NCI-H1048 (cell line): ENCODE measurements at regions not wholly inside any gene's neighbourhood (a gene's known extent, or its start where the extent isn't known, plus 50 kb on each side); places are given as distances from the start of the nearest gene placed in this dataset.
"Not testable (repeated sequence)": the region's sequence is repeated elsewhere in the genome, so short reads cannot be mapped to it uniquely, and the experiment has no call there.

ENCODE experiments used
- DNase-seq: peaks from one replicate; lab custom pipeline; 2025; lab: John Stamatoyannopoulos, UW

DNA sequence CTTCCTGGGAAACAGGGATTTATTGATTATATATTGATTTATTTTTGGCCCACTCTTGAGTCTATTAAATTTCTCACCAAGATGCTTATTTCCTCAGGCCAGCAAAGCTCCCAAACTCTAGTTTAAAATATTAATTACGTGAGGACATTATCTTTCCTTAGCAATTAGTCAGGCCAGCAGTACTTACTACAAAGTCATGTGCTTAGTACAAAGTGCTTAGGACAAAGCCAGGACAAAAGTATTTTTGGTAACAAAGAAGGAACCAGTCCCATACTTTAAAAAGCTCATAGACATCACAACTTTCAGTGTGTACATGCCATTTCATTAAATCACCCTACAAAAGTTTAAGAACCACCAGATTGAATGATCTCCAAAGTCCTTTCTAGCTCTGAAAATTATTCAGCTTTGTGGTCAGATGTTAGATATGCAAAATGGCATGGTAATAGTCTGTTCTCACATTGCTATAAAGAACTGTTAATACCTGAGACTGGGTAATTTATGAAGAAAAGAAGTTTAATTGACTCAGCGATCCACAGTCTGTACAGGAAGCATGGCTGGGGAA is 94.7 kb upstream of the PWP1 start:
- no peak for DNase-seq

DNA sequence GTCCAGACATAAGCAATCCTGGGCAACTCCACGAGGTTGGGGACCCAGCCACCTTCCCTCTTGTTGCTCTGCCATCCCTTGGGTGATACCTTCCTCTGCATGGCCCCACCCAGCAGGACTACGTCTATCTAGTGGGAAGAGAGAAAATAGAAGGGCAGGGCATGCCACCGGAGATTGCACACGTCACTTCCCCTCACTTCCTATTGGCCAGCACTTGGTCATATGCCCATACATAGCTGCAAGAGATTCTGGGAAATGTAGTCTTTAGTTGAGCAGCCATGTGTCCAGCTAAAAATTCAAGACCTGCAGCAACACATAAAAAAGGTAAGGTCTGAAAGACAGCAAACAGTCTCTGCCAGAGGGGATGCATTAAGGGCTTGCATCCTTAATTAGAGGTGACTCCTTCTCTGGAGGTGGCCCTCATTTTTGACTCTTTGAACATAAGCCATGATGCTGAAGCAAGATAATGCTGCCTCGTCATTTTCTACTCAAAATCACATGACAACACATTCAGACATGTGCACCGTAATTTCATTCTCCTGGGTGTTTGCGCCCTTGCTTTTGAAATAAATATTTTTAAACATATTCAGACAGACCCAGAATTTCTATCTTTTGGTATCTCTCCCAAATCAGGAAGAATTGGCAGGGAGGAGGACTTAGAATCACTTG is 91.8 kb upstream of the PWP1 start:
- no peak for DNase-seq

- no peak for DNase-seq
Observed at GRCh38 chr12:107594995-107595394, 90.6 kb upstream of the PWP1 start.

DNA sequence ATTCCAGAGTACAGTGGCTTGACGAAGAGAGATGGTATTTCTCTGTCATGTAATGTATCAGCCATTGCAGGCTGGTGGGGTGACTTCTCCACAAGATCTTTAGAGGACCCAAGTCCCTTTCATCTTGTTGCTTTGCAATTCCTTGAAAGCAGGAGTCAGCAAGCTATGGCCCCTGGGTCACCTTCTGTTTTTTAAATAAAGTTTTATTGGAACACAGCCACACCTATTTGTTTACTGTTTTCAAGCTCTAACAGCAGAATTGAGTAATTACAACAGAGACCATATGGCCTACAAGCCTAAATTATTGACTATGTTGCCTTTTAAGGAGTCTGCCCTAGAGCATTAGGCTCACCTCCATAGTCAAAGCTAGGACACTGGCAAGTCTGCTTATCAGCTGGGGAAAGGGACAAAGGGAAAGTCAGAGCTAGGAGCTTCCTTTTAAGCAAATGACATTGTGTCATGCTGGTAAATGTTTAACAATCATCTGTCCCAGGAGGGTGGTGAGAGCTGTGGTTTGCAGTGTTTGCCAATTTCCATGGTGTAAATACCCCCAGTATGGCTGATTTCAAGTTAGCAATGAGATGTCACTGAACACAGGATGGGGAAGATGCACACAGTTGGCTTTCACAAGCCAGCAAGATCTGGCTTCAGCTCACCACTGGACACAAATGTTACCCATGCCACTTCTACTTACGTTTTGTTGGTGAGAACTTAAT is 87.7 kb upstream of the PWP1 start:
- DNase-seq: no peak

DNA sequence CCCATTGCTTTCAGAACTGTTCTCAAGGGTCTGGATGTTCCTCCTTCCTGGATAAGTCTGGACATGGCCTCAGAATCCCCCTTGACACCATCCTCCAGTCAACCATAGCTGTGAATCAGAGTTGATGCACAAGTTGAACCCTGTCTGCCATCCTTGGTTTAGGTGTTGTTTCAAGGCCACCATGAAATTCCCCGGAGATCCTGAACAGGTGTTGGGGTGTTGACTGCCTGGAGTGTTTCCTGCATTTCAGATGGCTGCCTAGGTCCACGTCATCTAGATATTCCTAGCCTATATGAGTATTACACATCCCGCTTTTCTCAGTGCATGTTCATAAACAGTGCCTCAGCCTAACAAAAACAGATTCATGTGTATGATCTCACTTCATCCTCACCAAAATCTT is 86.7 kb upstream of the PWP1 start:
- no peak for DNase-seq

DNA sequence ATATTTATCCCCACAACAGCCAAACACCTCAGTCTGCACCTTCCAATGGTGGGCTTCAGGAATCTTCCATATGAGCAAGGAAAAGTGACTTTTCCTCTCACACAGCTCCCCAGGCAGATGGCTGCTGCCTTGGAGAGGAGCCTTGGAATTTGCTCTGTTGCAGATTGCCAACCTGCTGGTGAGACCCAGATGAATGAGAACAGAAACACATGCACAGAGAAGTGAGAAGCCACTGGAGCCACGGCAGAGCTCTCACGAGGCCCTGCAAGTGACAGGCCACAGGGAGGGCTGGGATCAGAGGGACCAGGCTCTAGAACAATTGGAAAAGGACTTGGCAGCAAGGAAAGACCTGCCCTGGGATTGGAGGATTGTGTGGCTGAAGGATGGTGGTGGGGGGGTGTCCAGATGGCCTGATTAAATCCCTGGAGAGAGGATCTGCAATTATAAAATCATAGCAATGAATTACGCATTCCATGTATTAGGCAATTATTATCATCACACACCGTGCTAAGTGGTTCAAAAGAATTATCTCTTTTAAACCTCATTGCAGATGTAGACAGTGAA is 84.9 kb upstream of the PWP1 start:
- DNase-seq: no peak

- no peak for DNase-seq
Observed at GRCh38 chr12:107602446-107602845, 83.2 kb upstream of the PWP1 start.

GRCh38 chr12:107605293-107605692 is 80.3 kb upstream of the PWP1 start:
- DNase-seq: no peak

DNA sequence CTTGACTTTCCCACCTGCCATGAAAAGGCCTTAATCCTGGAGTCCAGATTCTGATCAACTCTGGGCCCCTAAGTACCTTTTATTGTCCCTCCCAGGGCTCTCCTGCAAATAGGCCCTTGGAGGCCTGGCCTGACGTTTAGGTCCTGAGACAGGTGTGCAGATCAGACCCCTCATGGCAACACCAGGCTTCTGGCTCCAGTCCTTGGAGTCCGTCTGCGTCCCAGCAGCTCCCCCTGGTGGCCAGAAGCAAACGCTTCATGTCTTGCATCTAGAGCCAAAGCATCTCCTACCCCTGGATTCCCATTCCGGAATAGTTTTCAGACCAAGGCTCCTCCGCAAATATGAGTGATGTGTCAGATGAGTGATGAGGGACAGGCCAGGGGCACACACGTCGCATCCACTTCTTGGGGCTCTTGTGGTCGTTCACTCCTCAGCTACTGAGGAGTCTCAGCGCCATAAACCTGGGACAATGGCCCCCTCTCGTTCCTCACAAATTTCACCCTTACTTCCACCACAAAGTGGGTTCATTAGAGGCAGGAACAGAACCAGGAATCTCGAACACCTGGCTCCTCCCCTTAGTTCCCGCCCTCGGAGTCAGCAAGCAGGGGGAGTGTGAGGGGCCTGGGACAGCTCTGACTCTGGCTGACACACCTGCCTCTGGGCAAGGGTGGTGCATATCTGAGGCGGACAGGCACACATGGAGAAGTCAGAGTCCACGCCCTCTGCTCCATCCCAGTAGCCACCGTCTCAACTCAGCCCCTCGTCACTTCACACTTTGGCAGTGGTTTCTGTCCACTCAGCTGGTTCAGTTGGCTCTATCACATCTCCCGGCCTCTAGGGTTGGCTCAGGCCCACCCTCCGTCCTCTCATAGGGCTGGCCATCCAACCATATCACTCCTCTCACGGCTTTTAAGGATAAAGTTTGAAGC is 77.9 kb upstream of the PWP1 start:
- DNase-seq: peak; percentile 40

- DNase-seq: not testable (repeated sequence)
Observed at GRCh38 chr12:107608779-107609178, 76.8 kb upstream of the PWP1 start.

- no peak for DNase-seq
Observed at GRCh38 chr12:107610021-107610859, 75.4 kb upstream of the PWP1 start.

DNA sequence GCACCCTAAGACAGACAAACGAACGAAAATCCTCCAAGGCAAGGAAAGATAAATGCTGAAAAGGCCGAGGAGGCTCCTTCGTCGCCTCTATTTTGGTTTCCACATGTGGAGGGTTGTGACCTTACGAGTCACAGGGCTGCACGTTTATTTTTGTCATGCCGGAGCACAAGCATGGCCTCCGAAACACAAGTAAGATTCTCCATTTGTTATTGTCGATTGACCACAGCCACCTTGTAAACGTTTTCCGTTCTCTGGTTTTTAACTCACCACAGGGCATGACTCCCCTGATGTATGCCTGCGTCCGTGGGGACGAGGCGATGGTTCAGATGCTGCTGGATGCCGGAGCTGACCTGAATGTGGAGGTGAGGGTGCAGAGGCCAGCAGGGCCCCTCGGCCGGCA is 73.1 kb upstream of the PWP1 start:
- no peak for DNase-seq

DNA sequence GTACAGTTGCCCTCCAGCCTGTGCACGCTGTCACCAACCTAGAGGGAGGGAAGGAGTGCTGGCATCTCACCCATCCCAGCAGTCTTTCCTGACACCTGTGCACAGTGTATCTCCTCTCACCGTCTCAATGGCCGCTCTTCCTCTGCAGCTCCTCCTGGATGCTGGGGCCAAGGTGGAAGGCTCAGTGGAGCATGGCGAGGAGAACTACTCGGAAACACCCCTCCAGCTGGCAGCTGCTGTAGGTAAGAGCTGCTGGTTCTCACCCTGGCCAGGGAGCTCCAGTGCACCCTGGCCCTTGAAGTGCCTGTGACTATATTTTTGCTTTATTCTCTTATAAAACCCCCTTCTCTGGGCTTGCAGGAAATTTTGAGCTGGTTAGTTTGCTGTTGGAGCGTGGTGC is 68.7 kb upstream of the PWP1 start:
- no peak for DNase-seq

- no peak for DNase-seq
Observed at GRCh38 chr12:107618106-107618505, 67.5 kb upstream of the PWP1 start.

DNA sequence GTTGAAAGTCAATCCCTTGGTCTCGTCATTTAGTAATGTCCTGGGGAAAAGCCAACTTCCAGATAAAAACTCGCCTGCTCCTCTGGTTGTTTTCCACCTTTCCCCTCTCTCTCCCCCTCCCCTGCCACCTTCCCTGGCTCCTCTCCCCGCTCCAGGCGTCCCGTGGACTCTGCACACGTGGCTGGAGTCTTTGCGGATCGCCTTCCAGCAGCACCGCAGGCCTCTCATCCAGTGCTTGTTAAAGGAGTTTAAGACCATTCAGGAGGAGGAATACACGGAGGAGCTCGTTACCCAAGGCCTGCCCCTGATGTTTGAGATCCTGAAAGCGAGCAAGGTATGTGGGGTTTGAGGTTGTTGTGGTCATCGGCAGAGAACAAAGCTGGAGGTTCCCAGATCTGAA is 65.8 kb upstream of the PWP1 start:
- DNase-seq: no peak

DNA sequence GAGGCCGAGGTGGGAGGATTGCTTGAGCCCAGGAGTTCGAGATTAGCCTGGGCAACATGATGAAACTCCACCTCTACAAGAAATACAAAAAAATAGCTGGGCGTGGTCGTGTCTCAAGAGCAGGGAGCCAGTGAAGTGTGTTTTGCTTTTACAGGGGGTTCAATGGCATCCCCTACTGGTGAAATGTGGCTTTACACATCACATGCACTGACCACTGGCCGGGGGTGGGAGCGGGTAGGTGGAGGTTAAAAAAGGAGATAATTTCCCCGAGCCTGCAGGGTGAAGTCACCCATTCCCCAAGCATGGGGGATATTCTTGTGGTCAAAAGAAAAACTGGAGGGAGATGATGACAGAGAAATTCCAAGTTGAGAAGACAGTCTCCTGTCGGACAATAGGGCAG is 63.6 kb upstream of the PWP1 start:
- DNase-seq: no peak

DNA sequence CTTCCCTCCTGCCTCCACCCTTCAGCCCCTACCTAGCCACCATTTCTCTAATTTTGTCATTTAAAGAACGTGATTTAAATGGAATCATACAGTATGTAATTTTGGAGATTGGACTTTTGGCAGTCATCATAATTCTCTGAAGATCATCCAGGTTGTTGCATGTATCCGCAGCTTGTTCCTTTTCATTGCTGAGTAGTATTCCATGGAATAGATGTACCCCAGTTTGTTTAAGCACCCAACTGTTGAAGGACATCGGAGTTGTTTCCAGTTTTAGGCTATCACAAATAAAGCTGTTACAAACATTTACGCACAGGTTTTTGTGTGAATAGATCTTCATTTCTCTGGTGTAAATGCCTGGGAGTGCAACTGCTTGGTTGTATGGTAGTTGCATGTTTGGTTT is 61.1 kb upstream of the PWP1 start:
- DNase-seq: no peak

GRCh38 chr12:107631715-107632114 is 53.9 kb upstream of the PWP1 start:
- DNase-seq: no peak

GRCh38 chr12:107632246-107632645 is 53.4 kb upstream of the PWP1 start:
- no peak for DNase-seq

- no peak for DNase-seq
Observed at GRCh38 chr12:107634530-107634929, 51.1 kb upstream of the PWP1 start.

- no peak for DNase-seq
Observed at GRCh38 chr12:107635139-107635538, 50.5 kb upstream of the PWP1 start.
